Breast epithelium (tissue), 3 donors: ENCODE measurements at regions not wholly inside any gene's neighbourhood (a gene's known extent, or its start where the extent isn't known, plus 50 kb on each side); places are given as distances from the start of the nearest gene placed in this dataset.

Experiments used
- POLR2A ChIP-seq: fragments of 450-650 bp; IDR thresholded peaks from one replicate; pipeline ENCODE4 v1.6.1; 2016; ENCODE audit warnings: antibody characterized with exemption, mild to moderate bottlenecking, moderate library complexity
- TF ChIP-seq, protein P1 (sequence below), 3 donors: fragments of 450-650 bp; IDR thresholded peaks; one replicate each; pipeline ENCODE4 v1.5.1; 2016 to 2017; ENCODE audit warnings: antibody characterized with exemption in 3 of 3, mild to moderate bottlenecking in 3 of 3, moderate library complexity in 3 of 3

- TF ChIP-seq, protein P1, sequence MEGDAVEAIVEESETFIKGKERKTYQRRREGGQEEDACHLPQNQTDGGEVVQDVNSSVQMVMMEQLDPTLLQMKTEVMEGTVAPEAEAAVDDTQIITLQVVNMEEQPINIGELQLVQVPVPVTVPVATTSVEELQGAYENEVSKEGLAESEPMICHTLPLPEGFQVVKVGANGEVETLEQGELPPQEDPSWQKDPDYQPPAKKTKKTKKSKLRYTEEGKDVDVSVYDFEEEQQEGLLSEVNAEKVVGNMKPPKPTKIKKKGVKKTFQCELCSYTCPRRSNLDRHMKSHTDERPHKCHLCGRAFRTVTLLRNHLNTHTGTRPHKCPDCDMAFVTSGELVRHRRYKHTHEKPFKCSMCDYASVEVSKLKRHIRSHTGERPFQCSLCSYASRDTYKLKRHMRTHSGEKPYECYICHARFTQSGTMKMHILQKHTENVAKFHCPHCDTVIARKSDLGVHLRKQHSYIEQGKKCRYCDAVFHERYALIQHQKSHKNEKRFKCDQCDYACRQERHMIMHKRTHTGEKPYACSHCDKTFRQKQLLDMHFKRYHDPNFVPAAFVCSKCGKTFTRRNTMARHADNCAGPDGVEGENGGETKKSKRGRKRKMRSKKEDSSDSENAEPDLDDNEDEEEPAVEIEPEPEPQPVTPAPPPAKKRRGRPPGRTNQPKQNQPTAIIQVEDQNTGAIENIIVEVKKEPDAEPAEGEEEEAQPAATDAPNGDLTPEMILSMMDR (IDR thresholded peaks at IDR 0.05), result no peak
- no peak for TF ChIP-seq POLR2A
Measured at GRCh38 chr12:58415716-58416115, 474.3 kb downstream of the ATP23 start.
